ENCODE measurements at regions not wholly inside any gene's neighbourhood (a gene's known extent, or its start where the extent isn't known, plus 50 kb on each side); places are given as distances from the start of the nearest gene placed in this dataset.
"Not testable (repeated sequence)": the region's sequence is repeated elsewhere in the genome, so short reads cannot be mapped to it uniquely, and the experiment has no call there.

- DNase-seq (ENCODE audit: extremely low read depth, low read depth) = no peak
These were observed 109.2 kb upstream of the MCHR2 start for GRCh38 chr6:100103194-100103593.

DNA sequence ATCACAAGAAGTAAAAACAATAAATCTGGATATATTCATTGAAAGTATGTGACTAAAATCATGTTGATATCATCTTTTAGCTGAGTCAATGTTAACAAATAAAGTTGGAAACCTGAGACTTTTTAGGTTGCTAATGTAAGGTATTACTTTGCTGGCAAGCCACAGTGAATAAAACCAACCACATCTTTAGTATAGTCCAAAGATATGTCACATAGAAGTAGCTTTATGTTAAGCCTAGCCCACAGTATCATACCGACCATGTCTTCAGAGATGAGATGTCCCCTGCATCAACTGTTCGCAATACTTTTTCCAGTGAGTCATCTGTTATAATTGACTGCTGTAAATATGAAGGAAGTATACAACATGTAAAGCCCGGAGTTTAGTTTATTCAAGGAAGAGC lies 107.6 kb upstream of the MCHR2 start:
- DNase-seq (ENCODE audit: extremely low read depth, low read depth) = no peak

DNA sequence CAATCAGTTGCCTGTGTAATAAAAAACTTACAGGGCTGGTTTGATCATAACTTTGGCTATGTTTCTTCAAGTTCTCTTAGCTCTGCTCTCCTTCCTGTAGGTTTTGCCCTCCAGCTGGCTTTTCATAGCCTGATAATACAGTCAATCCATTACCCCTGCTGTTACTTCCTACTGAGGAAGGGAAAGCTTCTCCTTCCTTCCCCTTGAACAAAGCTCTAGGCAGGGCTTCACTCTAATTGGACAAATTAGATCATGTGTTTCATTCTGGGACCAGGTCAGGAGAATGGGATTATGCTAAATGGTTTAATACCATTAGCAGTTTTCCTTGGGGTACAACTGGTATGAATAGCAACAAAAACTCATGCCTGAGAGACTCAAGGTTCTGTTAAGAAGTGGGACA lies 106.8 kb upstream of the MCHR2 start:
- DNase-seq (ENCODE audit: extremely low read depth, low read depth) = no peak

DNA sequence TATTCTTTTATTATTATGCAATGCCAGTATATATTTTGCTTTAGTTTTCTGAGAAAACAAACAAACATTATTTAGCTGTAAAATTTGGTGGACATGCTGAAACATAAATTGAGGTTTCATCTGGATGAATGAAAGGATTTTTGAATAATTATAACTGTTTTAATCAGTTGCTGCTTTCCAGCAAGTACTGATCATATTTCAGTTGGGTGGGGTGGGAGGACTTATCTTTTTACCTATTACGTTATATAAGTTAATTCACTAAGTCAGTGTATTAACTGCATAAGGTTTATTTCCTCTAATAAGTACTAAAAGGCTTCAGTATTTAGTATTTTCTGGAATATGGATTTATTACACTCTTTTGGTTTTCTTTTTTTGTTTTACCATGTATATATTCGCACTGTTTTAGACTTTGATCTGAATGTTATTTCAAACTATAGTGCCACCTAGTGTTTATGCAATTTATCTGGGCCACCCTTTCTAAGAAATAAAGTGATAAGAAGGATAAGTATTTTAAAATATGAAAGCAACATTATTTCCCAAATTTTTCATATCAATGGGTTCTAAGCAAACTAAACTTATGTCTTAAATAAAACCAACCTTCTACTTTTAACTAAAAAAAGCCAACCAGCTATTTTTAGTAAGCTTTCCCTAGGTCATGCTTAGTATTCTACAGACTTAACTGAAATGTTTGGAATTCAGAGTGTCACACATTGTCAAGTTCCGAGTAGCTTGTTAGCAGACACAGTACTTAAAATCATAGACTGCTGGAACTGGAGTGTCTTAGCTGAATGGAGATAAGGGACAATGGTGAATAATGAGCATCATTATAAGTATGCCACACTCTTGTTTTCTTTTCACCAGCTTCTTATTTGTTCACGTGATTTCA lies 105.4 kb upstream of the MCHR2 start:
- peak; percentile 27 for DNase-seq (ENCODE audit: extremely low read depth, low read depth)

DNA sequence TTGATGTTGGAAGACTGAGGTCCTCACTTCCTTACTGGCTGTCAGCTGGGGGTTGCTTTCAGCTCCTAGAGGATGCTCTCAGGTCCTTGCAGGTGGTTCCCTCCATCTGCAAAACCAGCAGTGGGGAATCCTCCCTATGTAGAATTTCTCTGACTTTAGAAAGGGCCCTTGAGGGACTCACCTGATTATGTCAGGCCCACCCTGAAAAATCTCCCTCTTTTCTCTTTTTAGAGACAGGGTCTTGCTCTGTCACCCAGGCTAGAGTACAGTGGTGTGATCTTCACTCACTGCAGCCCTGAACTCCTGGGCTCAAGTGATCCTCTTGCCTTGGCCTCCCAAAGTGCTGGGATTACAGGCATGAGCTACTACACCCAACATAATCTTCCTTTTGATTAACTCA lies 102.9 kb upstream of the MCHR2 start:
- no peak for DNase-seq (ENCODE audit: extremely low read depth, low read depth)

- no peak for DNase-seq (ENCODE audit: extremely low read depth, low read depth)
These were observed 102.3 kb upstream of the MCHR2 start for GRCh38 chr6:100096341-100096740.

DNA sequence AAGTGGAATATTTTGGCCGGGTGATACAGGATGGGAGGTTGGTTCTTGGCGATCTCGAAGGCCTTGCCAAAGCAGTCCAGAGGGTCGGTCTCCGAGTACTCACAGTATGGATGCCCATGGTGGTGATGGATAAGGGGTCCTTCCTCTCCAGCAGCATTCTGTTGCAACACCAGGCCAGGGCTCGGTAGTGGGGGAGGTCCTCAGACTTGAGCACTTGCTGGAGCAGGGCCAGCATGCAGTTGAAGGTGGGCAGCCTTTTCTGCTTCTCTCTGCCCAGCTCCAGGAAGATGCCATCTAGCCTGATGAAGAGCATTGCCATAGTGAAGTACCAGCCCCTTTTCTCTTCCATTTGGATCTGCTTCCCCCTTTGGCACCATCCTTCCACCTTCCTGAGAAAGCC lies 99.4 kb upstream of the MCHR2 start:
- DNase-seq (ENCODE audit: extremely low read depth, low read depth) = no peak

DNA sequence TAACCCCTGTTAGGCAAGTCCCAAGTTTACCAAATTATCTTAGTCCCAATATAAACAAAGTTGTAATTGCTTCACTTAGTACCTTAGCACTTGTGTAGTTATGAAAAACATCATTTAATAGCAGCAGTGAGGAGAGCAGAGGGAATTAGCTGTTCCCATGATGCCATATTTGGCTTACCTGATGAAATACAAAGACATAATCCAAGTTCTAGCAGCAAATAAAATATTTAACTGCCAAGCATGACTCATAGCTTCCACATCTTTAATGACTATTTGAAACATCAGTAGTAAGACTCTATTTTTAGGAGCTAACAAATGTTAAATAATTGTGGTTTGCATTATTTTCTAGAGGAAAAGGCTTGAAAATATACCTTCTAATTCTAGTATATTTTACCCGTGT lies 94.0 kb upstream of the MCHR2 start:
- peak; percentile 5 for DNase-seq (ENCODE audit: extremely low read depth, low read depth)

GRCh38 chr6:100084991-100085364 lies 91.0 kb upstream of the MCHR2 start:
- no peak for DNase-seq (ENCODE audit: extremely low read depth, low read depth)

DNA sequence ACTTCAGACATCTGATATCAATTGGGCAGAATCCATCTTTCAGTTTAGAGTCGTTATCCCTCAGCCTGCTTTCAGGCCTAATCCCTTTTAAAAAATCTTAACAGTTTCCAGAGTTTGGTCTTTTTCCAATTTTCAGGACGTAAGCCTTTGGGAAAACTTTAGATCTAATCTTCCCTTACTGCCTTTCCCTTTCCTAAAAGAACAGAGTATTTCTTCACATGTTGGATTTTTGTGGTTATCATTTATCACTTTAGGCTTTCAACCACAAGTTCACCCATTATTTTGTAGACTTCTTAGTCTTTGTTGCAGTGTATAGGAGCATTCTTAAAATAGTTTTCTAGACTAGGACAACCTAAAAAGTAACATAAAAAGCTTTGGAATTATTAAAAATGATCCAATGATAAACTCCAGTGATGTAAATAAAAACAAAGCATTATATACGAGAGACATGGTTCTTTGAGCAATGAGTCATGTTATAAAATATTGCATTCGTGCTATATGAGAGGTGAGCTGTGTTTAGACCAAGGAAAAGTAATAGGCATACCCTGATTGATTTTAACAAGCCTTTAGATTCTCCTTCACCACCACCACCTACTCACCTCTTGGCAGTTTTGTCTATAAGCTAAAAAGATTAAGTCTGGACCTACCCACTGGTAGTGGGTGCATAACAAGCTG lies 90.4 kb upstream of the MCHR2 start:
- no peak for DNase-seq (ENCODE audit: extremely low read depth, low read depth)

- peak; percentile 4 for DNase-seq (ENCODE audit: extremely low read depth, low read depth)
These were observed 84.5 kb upstream of the MCHR2 start for GRCh38 chr6:100078509-100078908.

GRCh38 chr6:100065348-100065747 lies 71.3 kb upstream of the MCHR2 start:
- no peak for DNase-seq (ENCODE audit: extremely low read depth, low read depth)

DNA sequence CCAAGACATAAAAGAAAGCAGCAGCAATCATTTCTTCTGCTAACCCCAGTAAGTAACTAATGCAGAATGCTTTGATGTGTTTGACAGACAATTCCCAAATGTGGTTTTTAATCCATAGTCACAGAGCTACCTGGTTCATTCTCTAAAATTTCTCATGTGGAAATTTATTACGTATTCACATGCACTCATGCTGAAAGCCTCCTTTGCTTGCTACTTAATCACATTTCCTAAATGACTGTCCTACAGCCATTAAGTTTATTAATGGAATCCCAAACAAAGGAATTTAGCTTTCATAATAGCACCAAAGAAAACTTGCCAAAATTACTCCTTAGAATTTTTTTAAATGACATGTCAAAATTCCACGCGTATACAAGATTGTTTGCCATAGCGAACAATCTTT lies 68.6 kb upstream of the MCHR2 start:
- no peak for DNase-seq (ENCODE audit: extremely low read depth, low read depth)

DNA sequence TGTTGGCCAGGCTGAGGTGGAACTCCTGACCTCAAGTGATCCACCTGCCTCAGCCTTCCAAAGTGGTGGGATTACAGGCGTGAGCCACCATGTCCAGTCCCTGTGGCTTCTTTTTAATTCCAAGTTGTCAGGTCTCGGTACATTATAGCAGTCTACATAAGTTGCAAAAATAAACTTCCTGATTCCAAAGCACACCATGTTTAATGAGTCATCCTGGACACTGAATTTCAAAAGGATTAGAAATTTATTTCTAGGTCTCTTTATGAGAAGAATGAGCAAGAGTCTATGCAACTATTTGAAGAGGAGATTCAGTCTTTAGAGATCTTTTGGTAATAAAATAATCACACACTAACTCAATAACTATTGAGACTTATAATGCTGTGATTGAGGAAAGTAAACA lies 63.9 kb upstream of the MCHR2 start:
- no peak for DNase-seq (ENCODE audit: extremely low read depth, low read depth)

DNA sequence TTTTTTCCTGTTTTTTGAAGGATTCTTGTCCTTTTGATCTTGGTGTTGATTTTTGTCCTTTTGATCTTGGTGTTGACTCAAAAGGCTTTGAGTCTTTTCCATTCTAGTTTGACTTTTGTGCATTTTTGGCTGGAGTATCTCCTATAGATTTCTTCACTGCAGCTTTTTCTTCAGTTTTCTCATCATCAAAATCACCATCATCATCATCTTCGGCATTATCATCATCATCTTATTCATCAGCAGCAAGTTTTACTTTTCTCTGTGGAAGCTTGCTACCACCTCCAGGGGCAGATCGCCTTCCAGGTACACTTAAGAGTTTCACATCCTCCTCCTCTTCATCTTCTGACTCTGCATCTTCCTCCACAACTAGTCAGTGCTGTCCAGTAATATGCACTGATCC lies 56.5 kb upstream of the MCHR2 start:
- no peak for DNase-seq (ENCODE audit: extremely low read depth, low read depth)

GRCh38 chr6:100043961-100044360 lies 49.9 kb upstream of the MCHR2 start:
- DNase-seq (ENCODE audit: extremely low read depth, low read depth) = not testable (repeated sequence)
